ENCODE measurements at regions not wholly inside any gene's neighbourhood (a gene's known extent, or its start where the extent isn't known, plus 50 kb on each side); places are given as distances from the start of the nearest gene placed in this dataset.
"Not testable (repeated sequence)": the region's sequence is repeated elsewhere in the genome, so short reads cannot be mapped to it uniquely, and the experiment has no call there.

DNA sequence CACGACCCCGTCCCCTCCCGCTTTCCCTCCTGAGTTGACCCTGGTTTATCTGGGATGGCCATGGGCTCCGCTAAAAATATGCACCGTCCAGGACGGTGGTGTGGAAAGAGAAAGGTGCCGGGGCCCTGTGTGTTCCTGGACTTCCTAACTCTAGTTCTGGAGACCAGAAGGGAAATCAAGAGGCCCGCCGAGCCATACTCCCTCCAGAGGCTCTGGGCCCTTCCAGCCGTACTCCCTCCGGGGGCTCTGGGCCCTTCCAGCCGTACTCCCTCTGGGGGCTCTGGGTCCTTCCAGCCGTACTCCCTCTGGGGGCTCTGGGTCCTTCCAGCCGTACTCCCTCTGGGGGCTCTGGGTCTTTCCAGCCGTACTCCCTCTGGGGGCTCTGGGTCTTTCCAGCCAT, 168.5 kb downstream of the LAT start:
- not testable (repeated sequence) for DNase-seq (ENCODE audit: low read depth in 3 of 3, low spot score in 2 of 3)

DNA sequence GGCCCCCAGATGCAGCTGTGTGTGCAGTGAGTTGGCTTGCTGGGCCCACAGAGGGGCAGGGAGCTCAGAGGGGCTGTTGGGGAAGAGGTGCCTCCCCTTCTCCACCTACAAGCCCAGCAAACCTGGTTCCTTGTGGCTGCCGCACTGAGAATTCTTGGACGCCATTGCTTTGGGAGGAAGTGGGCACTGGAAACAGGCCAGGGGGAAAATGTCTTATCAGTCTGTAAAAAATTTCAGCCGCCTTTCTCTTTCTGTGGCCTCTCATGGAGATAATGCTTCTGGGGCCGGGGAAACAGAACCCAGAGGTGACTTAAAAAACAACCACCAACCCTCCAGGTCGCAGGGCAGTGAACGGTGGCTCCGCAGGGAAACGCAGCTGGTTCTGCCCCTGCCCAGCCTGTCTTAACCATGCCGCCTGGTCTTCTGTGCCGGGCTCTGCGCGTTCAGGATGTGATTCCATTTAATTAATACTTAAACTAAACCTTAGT, 167.7 kb downstream of the LAT start:
- not testable (repeated sequence) for DNase-seq (ENCODE audit: low read depth in 3 of 3, low spot score in 2 of 3)

DNA sequence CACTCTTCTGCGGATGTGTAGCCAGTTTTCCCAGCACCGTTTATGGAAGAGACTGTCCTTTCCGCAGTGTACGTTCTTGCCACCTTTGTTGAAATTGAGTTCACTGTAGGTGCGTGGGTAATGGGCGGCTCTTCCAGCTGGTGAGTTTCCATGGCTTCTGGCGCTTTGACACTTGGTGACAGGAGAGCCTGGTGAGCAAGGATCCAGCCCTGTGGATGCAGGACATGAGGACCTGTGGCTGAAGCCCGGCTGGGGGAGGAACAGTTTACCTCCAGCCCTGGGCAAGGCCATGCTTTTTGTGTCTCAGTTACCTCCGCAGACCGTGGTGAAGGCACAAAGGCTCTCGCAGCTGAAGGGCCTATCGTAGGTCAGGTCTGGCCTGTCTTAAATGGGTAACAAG, 166.5 kb downstream of the LAT start:
- no peak for DNase-seq (ENCODE audit: low read depth in 3 of 3, low spot score in 2 of 3)

- DNase-seq (ENCODE audit: low read depth in 3 of 3, low spot score in 2 of 3) = not testable (repeated sequence)
These were observed 165.1 kb downstream of the LAT start for GRCh38 chr16:29149912-29150311.

DNA sequence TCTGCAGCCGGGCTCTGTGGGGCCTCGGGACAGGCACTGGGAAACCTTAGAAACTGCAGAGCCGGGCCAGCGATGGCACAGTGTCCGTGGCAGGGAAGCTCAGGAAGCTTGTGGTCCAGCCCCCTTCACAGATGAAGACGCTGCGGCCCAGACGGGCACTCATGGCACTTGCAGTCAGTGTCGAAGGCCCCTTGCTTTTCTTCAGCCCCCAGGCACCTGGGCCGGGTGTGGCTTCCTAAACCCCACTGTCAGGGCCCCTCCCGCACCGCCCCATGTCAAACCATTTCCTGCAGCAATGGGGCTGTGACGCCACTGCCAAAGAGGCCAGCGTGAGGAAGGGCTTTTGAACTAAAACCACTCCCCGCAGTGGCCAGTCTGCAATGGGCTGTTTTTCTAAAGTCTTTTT, 164.0 kb downstream of the LAT start:
- no peak for DNase-seq (ENCODE audit: low read depth in 3 of 3, low spot score in 2 of 3)

- no peak for DNase-seq (ENCODE audit: low read depth in 3 of 3, low spot score in 2 of 3)
These were observed 163.4 kb downstream of the LAT start for GRCh38 chr16:29148131-29148691.

DNA sequence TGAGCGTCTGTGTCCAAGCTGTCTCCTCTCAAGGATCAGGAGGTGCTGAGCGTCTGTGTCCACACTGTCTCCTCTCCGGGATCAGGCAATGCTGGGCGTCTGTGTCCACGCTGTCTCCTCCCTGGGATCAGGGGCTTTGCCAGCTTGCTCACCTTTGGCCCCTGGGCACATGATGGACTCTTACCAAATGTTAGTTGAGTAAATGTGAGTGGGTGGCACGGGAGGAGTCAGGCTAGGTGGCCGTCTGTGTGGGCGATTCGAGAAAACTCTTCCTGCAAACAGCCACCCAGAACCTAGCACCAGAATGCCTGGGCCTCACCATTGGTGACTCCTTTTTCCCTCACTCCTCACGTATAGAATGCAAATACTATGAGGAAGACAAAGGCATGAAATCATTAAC, 162.9 kb downstream of the LAT start:
- not testable (repeated sequence) for DNase-seq (ENCODE audit: low read depth in 3 of 3, low spot score in 2 of 3)

GRCh38 chr16:29146808-29147643, 162.2 kb downstream of the LAT start:
- not testable (repeated sequence) for DNase-seq (ENCODE audit: low read depth in 3 of 3, low spot score in 2 of 3)

- DNase-seq (ENCODE audit: low read depth in 3 of 3, low spot score in 2 of 3) = no peak
These were observed 161.4 kb downstream of the LAT start for GRCh38 chr16:29146266-29146665.

DNA sequence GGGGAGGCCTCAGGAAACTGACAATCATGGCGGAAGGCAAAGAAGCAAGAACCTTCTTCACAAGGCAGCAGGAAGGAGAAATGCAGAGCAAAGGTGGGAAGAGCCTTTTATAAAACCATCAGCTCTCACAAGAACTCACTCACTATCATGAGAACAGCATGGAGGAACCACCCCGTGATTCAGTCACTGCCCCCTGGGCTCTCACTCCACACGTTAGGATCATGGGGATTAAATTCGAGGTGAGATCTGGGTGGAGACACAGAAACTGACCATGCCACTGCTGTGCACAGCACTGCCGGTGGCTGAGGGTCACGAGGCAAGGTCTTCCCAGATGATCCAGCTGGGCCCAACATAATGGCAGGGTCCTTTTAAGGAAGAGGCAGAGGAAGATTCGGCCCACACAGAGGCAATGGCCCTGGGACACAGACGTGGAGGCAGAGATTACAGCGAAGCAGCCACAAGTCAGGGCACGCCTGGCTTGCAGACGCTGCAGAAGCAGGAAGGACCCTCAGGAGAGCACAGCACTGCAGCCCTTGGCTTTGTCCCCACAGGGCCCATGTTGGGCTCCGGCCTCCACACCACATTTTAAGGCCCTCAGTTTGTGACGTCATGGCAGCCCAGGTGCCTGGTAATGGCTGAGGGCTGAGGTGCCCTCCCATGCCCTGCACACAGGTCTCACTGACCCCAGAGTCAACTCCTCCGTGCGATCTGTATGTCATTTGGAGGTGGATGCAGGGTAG, 160.8 kb downstream of the LAT start:
- not testable (repeated sequence) for DNase-seq (ENCODE audit: low read depth in 3 of 3, low spot score in 2 of 3)

- not testable (repeated sequence) for DNase-seq (ENCODE audit: low read depth in 3 of 3, low spot score in 2 of 3)
These were observed 160.2 kb downstream of the LAT start for GRCh38 chr16:29145086-29145485.

- DNase-seq (ENCODE audit: low read depth in 3 of 3, low spot score in 2 of 3) = not testable (repeated sequence)
These were observed 159.8 kb downstream of the LAT start for GRCh38 chr16:29144669-29145062.

DNA sequence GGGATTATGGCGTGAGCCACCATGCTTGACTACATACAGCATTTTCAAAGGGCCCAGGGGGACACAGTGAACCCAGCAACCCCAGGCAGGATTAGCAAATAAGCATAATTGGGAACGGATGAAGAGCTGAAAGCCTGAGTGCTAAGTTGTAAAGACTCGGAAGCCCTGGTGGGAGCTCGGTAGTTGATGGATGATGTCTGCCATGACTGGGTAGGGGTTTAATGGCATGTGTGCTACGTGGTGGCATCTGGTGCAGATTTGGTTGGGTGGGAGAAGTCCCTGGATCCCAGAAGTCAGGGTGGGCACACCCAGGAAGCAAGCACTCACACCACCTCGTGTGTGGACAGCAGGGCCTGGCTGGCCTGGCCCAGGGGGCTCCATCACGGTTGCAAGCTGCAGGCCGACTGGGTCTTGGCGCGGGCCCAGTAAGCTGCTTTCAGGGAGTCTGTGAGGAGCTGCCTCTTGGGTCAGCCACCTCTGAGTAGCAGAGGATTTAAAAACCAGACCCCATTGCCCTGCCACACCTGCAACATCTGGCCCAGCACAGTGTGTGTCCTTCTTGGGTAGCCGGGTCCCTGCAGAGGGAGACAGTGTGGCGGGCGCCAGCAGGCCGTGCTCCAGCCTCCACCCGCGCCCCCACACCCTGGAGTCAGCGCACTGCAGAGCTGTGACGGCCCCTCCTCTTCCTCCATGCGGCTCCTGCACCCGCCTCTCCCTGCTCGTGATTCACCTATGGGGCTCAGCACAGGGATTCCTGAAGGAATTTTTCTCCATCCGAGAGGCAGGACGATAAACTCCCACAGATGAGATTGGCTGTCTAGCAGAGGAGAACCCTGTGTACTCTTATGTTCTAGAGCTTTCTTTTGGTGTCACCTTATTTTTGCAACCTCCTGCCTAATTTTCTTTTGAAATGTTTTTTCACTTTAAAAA, 159.2 kb downstream of the LAT start:
- DNase-seq (ENCODE audit: low read depth in 3 of 3, low spot score in 2 of 3) = not testable (repeated sequence)

DNA sequence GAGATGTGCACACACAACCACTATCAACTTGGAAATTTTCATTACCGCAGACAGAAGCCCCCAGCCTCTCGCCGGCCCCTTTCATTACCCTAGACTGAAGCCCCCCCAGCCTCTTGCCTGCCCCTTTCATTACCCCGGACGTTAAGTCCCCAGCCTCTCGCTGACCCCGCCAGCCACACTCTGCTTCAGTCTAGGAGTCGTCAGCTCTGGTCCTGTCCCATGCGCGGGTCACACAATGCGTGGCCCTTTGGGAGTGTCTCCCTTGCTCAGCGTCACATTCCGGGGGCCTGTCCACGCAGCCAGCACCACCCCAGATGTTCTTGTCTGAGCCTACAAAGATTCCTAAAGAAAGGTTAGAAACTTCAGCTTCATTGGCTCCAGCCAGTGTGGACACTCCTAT, 157.7 kb downstream of the LAT start:
- not testable (repeated sequence) for DNase-seq (ENCODE audit: low read depth in 3 of 3, low spot score in 2 of 3)

- DNase-seq (ENCODE audit: low read depth in 3 of 3, low spot score in 2 of 3) = no peak
These were observed 156.9 kb downstream of the LAT start for GRCh38 chr16:29141586-29142324.

GRCh38 chr16:29141121-29141520, 156.3 kb downstream of the LAT start:
- DNase-seq (ENCODE audit: low read depth in 3 of 3, low spot score in 2 of 3) = not testable (repeated sequence)

GRCh38 chr16:29139901-29140855, 155.3 kb downstream of the LAT start:
- not testable (repeated sequence) for DNase-seq (ENCODE audit: low read depth in 3 of 3, low spot score in 2 of 3)

DNA sequence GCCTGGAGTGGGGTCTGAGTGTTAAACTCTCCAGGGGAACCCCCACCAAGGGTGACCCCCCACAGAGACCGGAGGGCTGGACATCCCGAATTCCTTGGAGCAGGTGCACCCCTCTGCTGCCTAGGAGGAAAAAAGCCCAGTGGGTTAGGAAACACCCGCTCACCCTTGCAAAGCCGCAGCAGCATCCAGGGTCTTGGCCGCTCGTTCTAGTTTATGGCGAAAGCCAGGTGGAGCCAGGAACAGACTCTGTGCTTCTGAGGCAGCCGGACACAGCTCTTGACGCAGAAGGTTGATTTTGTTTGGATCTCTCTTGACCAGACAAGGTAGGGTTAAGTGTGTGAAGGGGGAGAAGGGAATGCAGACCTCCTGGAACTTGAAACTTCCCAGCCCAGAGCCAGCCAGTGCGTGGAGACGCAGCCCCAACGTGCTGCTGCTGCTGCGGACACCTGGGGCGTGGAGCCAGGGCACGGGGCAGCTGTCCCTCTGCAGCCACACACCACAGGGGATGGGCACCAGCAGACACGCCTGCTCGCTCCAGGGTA, 154.5 kb downstream of the LAT start:
- no peak for DNase-seq (ENCODE audit: low read depth in 3 of 3, low spot score in 2 of 3)
